Mammary epithelial cell (primary cell): ENCODE measurements at regions not wholly inside any gene's neighbourhood (a gene's known extent, or its start where the extent isn't known, plus 50 kb on each side); places are given as distances from the start of the nearest gene placed in this dataset.

Experiments used
- EZH2 ChIP-seq: IDR thresholded peaks from 2 replicates; pipeline ENCODE4 v1.6.1; 2012; ENCODE audit warnings: low read length, inconsistent platforms, borderline replicate concordance
- TF ChIP-seq, protein P1 (sequence below), 2 donors: IDR thresholded peaks in 1 of 2; conservative IDR thresholded peaks in 1 of 2; 2 replicates each; pipeline ENCODE4 v1.5.1; 2011 to 2012; ENCODE audit warnings: inconsistent platforms in 2 of 2, low read length in 2 of 2, mild to moderate bottlenecking in 2 of 2, control low read depth in 1 of 2, low read depth in 1 of 2; ENCODE audit not compliant: insufficient read depth in 1 of 2; ENCODE audit errors: extremely low read depth in 1 of 2

DNA sequence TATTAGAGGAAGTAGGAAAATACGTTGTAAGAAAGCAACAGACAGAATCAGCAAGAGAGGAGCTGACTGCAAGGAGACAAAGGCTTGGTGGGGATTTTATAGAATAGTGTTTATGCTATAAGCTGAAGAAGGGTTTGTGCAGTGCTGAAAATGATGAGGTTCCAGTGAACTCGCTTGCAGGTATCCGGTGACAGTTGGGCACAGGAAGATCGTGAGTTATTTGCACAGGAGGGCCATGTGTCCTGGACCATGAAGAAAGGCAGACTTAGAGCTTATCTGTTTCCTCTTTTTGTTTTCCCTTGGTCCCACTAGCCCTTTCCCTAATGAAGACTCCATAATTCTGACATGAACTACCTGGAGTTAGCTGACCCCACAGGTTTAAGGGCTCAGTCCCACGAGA, 61.4 kb downstream of the NXNL2 start:
- TF ChIP-seq, protein P1, sequence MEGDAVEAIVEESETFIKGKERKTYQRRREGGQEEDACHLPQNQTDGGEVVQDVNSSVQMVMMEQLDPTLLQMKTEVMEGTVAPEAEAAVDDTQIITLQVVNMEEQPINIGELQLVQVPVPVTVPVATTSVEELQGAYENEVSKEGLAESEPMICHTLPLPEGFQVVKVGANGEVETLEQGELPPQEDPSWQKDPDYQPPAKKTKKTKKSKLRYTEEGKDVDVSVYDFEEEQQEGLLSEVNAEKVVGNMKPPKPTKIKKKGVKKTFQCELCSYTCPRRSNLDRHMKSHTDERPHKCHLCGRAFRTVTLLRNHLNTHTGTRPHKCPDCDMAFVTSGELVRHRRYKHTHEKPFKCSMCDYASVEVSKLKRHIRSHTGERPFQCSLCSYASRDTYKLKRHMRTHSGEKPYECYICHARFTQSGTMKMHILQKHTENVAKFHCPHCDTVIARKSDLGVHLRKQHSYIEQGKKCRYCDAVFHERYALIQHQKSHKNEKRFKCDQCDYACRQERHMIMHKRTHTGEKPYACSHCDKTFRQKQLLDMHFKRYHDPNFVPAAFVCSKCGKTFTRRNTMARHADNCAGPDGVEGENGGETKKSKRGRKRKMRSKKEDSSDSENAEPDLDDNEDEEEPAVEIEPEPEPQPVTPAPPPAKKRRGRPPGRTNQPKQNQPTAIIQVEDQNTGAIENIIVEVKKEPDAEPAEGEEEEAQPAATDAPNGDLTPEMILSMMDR (conservative IDR thresholded peaks at IDR 0.05 in 1 of 2, IDR thresholded peaks at IDR 0.05 in 1 of 2; ENCODE audit: extremely low read depth in 1 of 2, insufficient read depth in 1 of 2, low read depth in 1 of 2, low read length in 2 of 2), result no peak
- no peak for TF ChIP-seq EZH2
